ENCODE measurements at regions not wholly inside any gene's neighbourhood (a gene's known extent, or its start where the extent isn't known, plus 50 kb on each side); places are given as distances from the start of the nearest gene placed in this dataset.
A peak's percentile ranks its signal among the peaks of the same experiment; 100 is the strongest.

DNA sequence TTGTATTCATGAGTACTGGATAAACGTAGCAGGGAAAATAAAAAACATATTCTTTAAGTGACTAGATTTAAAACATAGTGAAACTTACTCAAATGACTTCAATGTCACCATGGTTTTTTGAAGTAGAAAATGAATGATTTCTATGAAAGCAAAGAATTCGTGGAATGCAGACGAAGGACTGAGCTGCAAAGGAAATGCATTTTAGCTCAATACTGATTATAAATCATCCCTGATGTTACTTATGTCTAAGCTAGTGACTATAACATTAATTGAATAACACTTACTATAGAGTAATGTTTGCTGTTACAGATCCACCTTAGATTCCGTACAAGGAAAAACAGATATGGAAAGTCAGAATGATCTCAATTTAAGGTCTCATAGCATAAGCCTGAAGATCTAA lies 1257.7 kb upstream of the CDH2 start:
- Histone ChIP-seq H4K8ac (ENCODE audit: extremely low read depth, insufficient read depth, low read length) (no peak overlapping the region), H3K9ac (replicated peaks in 1 of 4; ENCODE audit: extremely low read depth in 1 of 4, low read depth in 3 of 4, low read length in 3 of 4) (no peak overlapping the region), H2BK5ac (ENCODE audit: low read depth, low read length) (no peak overlapping the region), H3K27me3 (replicated peaks in 1 of 4; ENCODE audit: control insufficient read depth in 3 of 4, extremely low read depth in 1 of 4, insufficient read depth in 3 of 4, low read length in 3 of 4) (no peaks in the 10 kb centered on the region; a peak in 1 of 7 replicates), H3K79me1 (ENCODE audit: low read depth, low read length) (no peaks in the 10 kb centered on the region), H3K4me3 (ENCODE audit: extremely low read depth in 1 of 4, insufficient read depth in 2 of 4, low read depth in 3 of 4, low read length in 4 of 4) (no peak overlapping the region), H3K56ac (replicated peaks; ENCODE audit: insufficient read length, low read depth, low read length) (no peak overlapping the region), H2BK12ac (ENCODE audit: low read depth, low read length) (no peak overlapping the region), H3K23me2 (ENCODE audit: low read depth, low read length) (no peaks in the 10 kb centered on the region), H2BK15ac (ENCODE audit: low read length) (no peak overlapping the region), H4K91ac (replicated peaks; ENCODE audit: insufficient read length, low read length) (no peak overlapping the region), H4K20me1 (replicated peaks in 1 of 2; ENCODE audit: control insufficient read depth in 1 of 2, insufficient read depth in 2 of 2, low read length in 2 of 2) (no peaks in the 10 kb centered on the region), H2BK20ac (ENCODE audit: low read length) (no peak overlapping the region), H3K27ac (ENCODE audit: low read depth, low read length) (no peak overlapping the region), H3K79me2 (ENCODE audit: control insufficient read depth in 1 of 2, insufficient read depth in 2 of 2, low read length in 2 of 2) (no peaks in the 10 kb centered on the region), H2BK120ac (replicated peaks; ENCODE audit: low read depth, low read length) (no peak overlapping the region), H3K4me2 (ENCODE audit: insufficient read depth in 1 of 2, low read depth in 2 of 2, low read length in 2 of 2) (no peak overlapping the region), H2AFZ (ENCODE audit: low read length) (no peak overlapping the region), H4K5ac (ENCODE audit: insufficient read length, low read depth, low read length) (no peak overlapping the region), H3K14ac (ENCODE audit: insufficient read length) (no peak overlapping the region), H2AK5ac (ENCODE audit: low read depth, low read length) (no peak overlapping the region), H3K4me1 (replicated peaks in 1 of 4; ENCODE audit: control insufficient read depth in 3 of 4, insufficient read depth in 4 of 4, low read length in 3 of 4) (no peaks in the 10 kb centered on the region), H3K9me3 (ENCODE audit: insufficient read depth in 2 of 2, low read depth in 1 of 2, low read length in 1 of 2) (peaks cover 3 to 7% of the 10 kb centered on the region in 2 experiments; a peak in 2 of 4 replicates), H3K18ac (ENCODE audit: extremely low read depth, low read length) (no peak overlapping the region), H3K4ac (replicated peaks; ENCODE audit: insufficient read length, low read depth, low read length) (no peak overlapping the region), H3K36me3 (ENCODE audit: control insufficient read depth in 2 of 4, insufficient read depth in 4 of 4, low read length in 3 of 4) (no peaks in the 10 kb centered on the region; a peak in 1 of 8 replicates), H3K23ac (ENCODE audit: insufficient read length) (no peak overlapping the region)
- WGBS, 2 experiments (ENCODE audit: extremely low coverage in 1 of 2, insufficient coverage in 1 of 2, insufficient read length in 1 of 2, insufficient replicate concordance in 2 of 2, low coverage in 1 of 2, low lambda C conversion rate in 2 of 2, missing lambda C conversion rate in 1 of 2): 79% methylated on average over 4 of the region's 4 CpGs; no CpG with 5 or more reads in 1 of the 2 experiments
- CTCF ChIA-PET (ENCODE audit: partially characterized antibody): interaction anchor here (0.7 kb wide), 1 partner anchor 106 kb away, joined by 3 read pairs; no protein-coding TSS in a partner anchor
- no peak for DNase-seq (ENCODE audit: low read depth in 1 of 2, low spot score in 2 of 2)
- TF ChIP-seq KDM1A (IDR thresholded peaks at IDR 0.05; ENCODE audit: borderline replicate concordance, low read length): no peak
- peak; percentile 43; the same call in 1 of the 2 replicates for TF ChIP-seq TEAD4 (IDR thresholded peaks at IDR 0.05; ENCODE audit: low read depth, low read length)
- no peak for FAIRE-seq
- POLR2A ChIA-PET (ENCODE audit: partially characterized antibody): no interaction called here
